ENCODE measurements at regions not wholly inside any gene's neighbourhood (a gene's known extent, or its start where the extent isn't known, plus 50 kb on each side); places are given as distances from the start of the nearest gene placed in this dataset.
A peak's percentile ranks its signal among the peaks of the same experiment; 100 is the strongest.
"Not testable (repeated sequence)": the region's sequence is repeated elsewhere in the genome, so short reads cannot be mapped to it uniquely, and the experiment has no call there.

GRCh38 chr7:119175911-119176627, 951.6 kb downstream of the ANKRD7 start:
- peak; percentile 71 to 91 for DNase-seq

GRCh38 chr7:119177863-119178262, 953.4 kb downstream of the ANKRD7 start:
- DNase-seq: no peak

- DNase-seq: no peak
Measured at GRCh38 chr7:119184124-119184788, 959.8 kb downstream of the ANKRD7 start.

DNA sequence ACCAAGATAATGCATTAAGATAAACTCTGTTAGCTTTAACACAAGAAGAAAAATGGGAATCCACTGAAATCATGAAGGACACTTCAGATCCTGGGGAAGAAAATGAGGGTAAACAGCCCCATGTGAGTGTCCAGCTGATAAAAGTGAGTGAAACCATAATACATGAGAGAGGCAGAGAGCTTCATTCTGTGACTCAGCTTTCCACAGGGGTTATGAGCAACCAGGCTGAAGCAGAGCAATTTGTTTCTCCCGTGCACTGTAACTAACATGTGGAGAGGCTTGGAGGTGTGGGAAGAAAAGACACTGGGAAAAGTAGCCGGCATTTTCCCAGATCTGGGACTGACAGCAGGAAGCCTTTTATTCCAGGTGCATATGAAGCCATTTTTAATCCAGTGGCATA, 971.7 kb downstream of the ANKRD7 start:
- no peak for DNase-seq

GRCh38 chr7:119197172-119197876, 972.8 kb downstream of the ANKRD7 start:
- no peak for DNase-seq

- no peak for DNase-seq
Measured at GRCh38 chr7:119197877-119198527, 973.5 kb downstream of the ANKRD7 start.

- no peak for DNase-seq
Measured at GRCh38 chr7:119219663-119220062, 995.2 kb downstream of the ANKRD7 start.

- no peak for DNase-seq
Measured at GRCh38 chr7:119223930-119224329, 999.4 kb downstream of the ANKRD7 start.

GRCh38 chr7:119228482-119228881, 1004.0 kb downstream of the ANKRD7 start:
- no peak for DNase-seq

GRCh38 chr7:119232091-119232490, 1007.6 kb downstream of the ANKRD7 start:
- DNase-seq: peak in 1 of 2 experiments; percentile 23

DNA sequence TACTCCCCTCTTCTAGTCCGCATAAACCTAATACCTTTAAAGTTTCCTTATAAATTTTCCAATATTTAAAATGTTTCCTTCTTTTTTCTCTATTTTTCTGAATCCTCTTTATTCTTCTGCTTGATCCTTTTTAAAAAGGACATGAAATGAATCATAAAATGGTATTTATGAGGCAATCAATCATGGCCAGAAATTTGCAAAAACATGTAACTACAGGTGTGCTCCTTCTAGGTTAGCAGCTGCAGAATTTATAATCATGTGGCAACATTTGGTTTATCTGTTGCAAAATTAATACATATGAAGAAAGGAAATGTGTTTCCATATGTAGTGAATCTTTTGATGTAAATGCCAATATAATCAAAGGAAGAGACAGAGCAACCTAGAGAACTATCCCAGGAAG, 1008.5 kb downstream of the ANKRD7 start:
- DNase-seq: no peak

- no peak for DNase-seq
Measured at GRCh38 chr7:119252962-119253361, 1020.0 kb upstream of the KCND2 start.

DNA sequence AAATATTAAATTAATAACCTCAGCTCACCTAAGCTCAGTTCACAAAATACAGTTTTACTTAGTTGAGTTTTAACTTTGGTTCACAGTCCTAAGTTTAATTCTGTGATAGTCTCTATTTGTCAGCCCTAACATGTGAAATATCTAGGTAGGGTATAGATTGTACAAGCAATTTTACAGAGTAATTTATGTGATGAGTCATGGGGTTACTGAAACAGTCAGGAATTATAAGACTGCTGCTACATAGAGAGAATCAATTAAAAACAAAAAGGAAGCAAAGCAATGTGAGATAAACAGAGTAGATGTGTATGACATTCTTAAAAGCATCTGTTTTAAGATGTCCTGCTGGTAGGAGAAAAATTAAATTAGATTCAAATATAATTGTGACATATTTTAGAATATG, 1018.2 kb upstream of the KCND2 start:
- peak in 1 of 2 experiments; percentile 15 for DNase-seq

DNA sequence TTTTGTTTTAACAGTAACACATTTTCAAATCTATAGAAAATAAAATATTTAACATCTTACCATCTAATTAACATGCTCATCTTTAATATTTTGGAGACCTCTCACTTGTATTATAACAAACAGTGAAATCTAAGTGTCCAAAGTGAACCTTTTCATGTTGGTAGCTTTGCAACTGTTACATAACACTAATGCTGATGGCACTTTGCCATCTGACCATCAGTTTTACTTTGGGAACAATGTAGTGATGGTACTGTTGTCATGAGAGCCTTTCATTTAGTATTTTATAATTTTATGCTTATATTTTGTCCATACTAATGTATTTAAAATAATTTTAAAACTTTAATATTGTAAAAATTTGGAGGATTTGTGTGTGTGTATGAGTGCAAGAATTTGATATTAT, 1017.0 kb upstream of the KCND2 start:
- peak; percentile 46 to 78 for DNase-seq

DNA sequence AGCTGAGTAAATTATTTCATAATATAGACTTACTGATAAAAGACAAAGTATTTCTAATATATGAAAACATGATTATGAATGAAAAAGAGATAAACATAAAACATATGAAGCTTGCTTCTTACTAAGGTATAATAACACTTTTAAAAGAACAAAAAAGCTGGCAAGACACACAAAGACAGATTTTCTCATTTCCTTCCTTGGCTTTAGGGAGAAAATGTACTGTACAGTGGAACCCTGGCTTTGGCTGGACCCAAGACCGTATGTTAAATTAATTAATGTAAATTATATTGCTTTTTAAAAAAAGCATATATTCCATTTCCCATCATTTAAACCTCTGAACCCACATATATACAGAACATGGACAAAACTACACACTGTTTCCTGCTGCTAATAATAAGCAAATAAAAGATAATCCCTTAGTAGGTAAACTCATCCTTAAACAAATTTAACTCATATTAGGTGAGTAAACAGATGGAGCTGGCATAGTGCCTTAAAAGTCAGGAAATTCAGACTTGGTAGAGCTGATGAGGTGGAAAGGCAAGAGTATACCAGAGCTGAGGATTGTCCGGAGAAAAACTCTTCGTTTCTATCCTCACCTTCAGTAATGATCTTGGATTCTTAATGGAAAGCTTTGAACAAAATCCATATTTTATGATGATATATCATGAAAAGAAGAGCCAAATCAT, 1016.4 kb upstream of the KCND2 start:
- peak; percentile 41 to 84 for DNase-seq

DNA sequence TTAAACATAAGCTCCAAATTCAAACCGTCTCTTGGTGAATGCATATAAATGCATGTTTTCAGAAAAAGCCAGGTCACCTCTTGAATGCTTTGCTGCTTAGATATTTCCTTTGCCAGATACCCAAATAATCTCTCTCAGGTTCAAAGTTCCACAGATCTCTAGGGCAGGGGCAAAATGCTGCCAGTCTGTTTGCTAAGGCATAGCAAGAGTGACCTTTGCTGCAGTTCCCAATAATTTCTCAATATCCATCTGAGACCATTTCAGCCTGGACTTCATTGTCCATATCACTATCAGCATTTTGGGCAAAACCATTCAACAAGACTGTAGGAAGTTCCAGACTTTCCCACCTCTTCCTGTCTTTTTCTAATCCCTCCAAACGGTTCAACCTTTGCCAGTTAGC, 1006.2 kb upstream of the KCND2 start:
- DNase-seq: not testable (repeated sequence)

- no peak for DNase-seq
Measured at GRCh38 chr7:119270045-119270464, 1002.9 kb upstream of the KCND2 start.

GRCh38 chr7:119270644-119271043, 1002.3 kb upstream of the KCND2 start:
- DNase-seq: no peak

GRCh38 chr7:119271147-119271779, 1001.7 kb upstream of the KCND2 start:
- DNase-seq: no peak

GRCh38 chr7:119281181-119281846, 991.7 kb upstream of the KCND2 start:
- DNase-seq: no peak

DNA sequence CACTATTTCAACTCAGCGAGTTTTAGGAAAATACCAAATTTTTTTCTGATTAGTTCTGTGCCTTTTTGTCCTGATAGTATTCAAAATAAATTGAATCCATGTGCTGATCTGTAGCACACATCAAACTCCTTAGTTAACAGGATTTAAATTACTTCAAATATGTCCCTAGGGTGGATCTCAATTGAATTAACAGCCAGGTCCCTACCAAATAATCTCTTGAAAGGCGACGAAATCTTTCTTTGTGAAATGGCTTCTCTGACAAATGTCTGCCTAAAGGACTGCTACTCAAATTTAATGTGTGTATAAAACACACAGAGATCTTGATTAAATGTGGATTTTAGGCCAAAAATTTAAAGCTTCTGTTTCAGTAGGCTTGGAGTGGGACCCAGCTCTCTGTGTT, 989.6 kb upstream of the KCND2 start:
- DNase-seq: no peak

- no peak for DNase-seq
Measured at GRCh38 chr7:119288416-119288815, 984.6 kb upstream of the KCND2 start.
